ENCODE measurements at regions not wholly inside any gene's neighbourhood (a gene's known extent, or its start where the extent isn't known, plus 50 kb on each side); places are given as distances from the start of the nearest gene placed in this dataset.

GRCh38 chr10:4632757-4633156 is 193.2 kb upstream of the AKR1E2 start:
- no peaks in the 10 kb centered on the region for H3K79me2 ChIP-seq (ENCODE audit: insufficient read depth, low read length)
- H3K27ac Mint-ChIP-seq = no peak overlapping the region; a peak in 1 of 7 replicates
- no peak for TF ChIP-seq CTCF (conservative IDR thresholded peaks at IDR 0.05)
- H4K5ac ChIP-seq (ENCODE audit: insufficient read length, low read depth, low read length) = no peak overlapping the region
- H2BK12ac ChIP-seq (ENCODE audit: insufficient read length, low read depth, low read length) = no peak overlapping the region
- no peaks in the 10 kb centered on the region for H3K27me3 ChIP-seq (ENCODE audit: insufficient read depth, low read length)
- no peak overlapping the region for H3K4me2 ChIP-seq (ENCODE audit: insufficient read depth, insufficient read length, low read length)
- H3K23me2 ChIP-seq (ENCODE audit: insufficient read length, low read depth, low read length, poor library complexity, severe bottlenecking) = no peaks in the 10 kb centered on the region
- H3K18ac ChIP-seq (ENCODE audit: insufficient read length, low read depth, low read length) = no peak overlapping the region
- H3K4me1 ChIP-seq (ENCODE audit: insufficient read depth, low read length) = no peaks in the 10 kb centered on the region
- H3K23ac ChIP-seq (ENCODE audit: insufficient read length, low read depth, low read length) = no peak overlapping the region
- H3K14ac ChIP-seq (ENCODE audit: insufficient read depth, low read length) = no peak overlapping the region
- H3T11ph ChIP-seq (ENCODE audit: low read length) = no peak overlapping the region
- no peak for DNase-seq
- H2BK120ac ChIP-seq (ENCODE audit: low read depth, low read length, poor library complexity, severe bottlenecking) = no peak overlapping the region
- H3K27ac ChIP-seq (ENCODE audit: insufficient read length, low read depth, low read length) = no peak overlapping the region
- no peak overlapping the region for H3K56ac ChIP-seq (ENCODE audit: insufficient read length, low read depth, low read length)
- no peak overlapping the region for H3K4ac ChIP-seq (ENCODE audit: low read depth, low read length)
- H3K36me3 Mint-ChIP-seq (ENCODE audit: insufficient read depth in 1 of 3, low read depth in 3 of 3) = peaks cover 0 to 2% (median 0%) of the 10 kb centered on the region in 3 experiments; a peak in 2 of 7 replicates
- H3K9me3 ChIP-seq (ENCODE audit: control insufficient read depth, low read depth, low read length) = no peaks in the 10 kb centered on the region
- peaks cover 1 to 4% of the 10 kb centered on the region in 2 experiments; a peak in 3 of 5 replicates for H3K9me3 Mint-ChIP-seq
- no peak overlapping the region for H2BK20ac ChIP-seq (ENCODE audit: low read depth, low read length, poor library complexity, severe bottlenecking)
- H4K8ac ChIP-seq (replicated peaks; ENCODE audit: insufficient read length, low read depth, low read length) = no peak overlapping the region
- no peak overlapping the region for H3K9ac ChIP-seq (ENCODE audit: extremely low read depth, insufficient read length, low read length)
- no CpG with 5 or more reads among the region's 5 CpGs for WGBS (ENCODE audit: extremely low coverage, insufficient read length, low lambda C conversion rate)
- no peak overlapping the region for H2AK5ac ChIP-seq (ENCODE audit: insufficient read length, low read length)
- H4K91ac ChIP-seq (ENCODE audit: insufficient read length, low read depth, low read length) = no peak overlapping the region
- no peaks in the 10 kb centered on the region for H4K20me1 ChIP-seq (ENCODE audit: control insufficient read depth, insufficient read depth, insufficient read length)
- peaks cover 13 to 14% of the 10 kb centered on the region in 2 experiments for H3K4me1 Mint-ChIP-seq
- H2BK5ac ChIP-seq (ENCODE audit: insufficient read length, low read length) = no peak overlapping the region
- no peak overlapping the region for H2AFZ ChIP-seq (ENCODE audit: low read length)
- H2BK15ac ChIP-seq (ENCODE audit: low read depth, low read length) = no peak overlapping the region
- no peaks in the 10 kb centered on the region for H3K79me1 ChIP-seq (ENCODE audit: insufficient read depth, low read depth, low read length, poor library complexity, severe bottlenecking)
- H3K4me3 Mint-ChIP-seq = no peak overlapping the region
- no peaks in the 10 kb centered on the region for H3K27me3 Mint-ChIP-seq (ENCODE audit: low read depth)
